WTC11 (cell line): ENCODE measurements at regions not wholly inside any gene's neighbourhood (a gene's known extent, or its start where the extent isn't known, plus 50 kb on each side); places are given as distances from the start of the nearest gene placed in this dataset.

Source experiments
- CREB1 ChIP-seq: sonication (generic); formaldehyde crosslinking; IDR thresholded peaks from 2 replicates; pipeline ENCODE4 v1.8.0; 2023; ENCODE audit warnings: mild to moderate bottlenecking, missing genetic modification reagents
- EMX1 ChIP-seq: fragments of 250-450 bp; sonication (Bioruptor Pico); IDR thresholded peaks from 2 replicates; pipeline ENCODE4 v1.8.0; 2021; ENCODE audit warnings: mild to moderate bottlenecking
- ETV6 ChIP-seq: sonication (generic); formaldehyde crosslinking; IDR thresholded peaks from 2 replicates; pipeline ENCODE4 v1.8.1; 2022; ENCODE audit warnings: mild to moderate bottlenecking, missing genetic modification reagents
- FOXK1 ChIP-seq: sonication (generic); formaldehyde crosslinking; IDR thresholded peaks from 2 replicates; pipeline ENCODE4 v1.8.0; 2022; ENCODE audit warnings: mild to moderate bottlenecking, moderate library complexity, missing genetic modification reagents
- FOXP1 ChIP-seq: sonication (generic); formaldehyde crosslinking; IDR thresholded peaks from 2 replicates; pipeline ENCODE4 v1.8.0; 2022; ENCODE audit warnings: missing genetic modification reagents, mild to moderate bottlenecking, moderate library complexity, borderline replicate concordance
- GABPB1 ChIP-seq: sonication (generic); formaldehyde crosslinking; IDR thresholded peaks from 2 replicates; pipeline ENCODE4 v1.8.1; 2023; ENCODE audit warnings: mild to moderate bottlenecking, missing genetic modification reagents
- JUN ChIP-seq: sonication (generic); formaldehyde crosslinking; IDR thresholded peaks from 2 replicates; pipeline ENCODE4 v1.8.0; 2023; ENCODE audit warnings: mild to moderate bottlenecking, missing genetic modification reagents
- TEAD4 ChIP-seq: sonication (generic); formaldehyde crosslinking; IDR thresholded peaks from 2 replicates; pipeline ENCODE4 v1.8.0; 2022; ENCODE audit warnings: mild to moderate bottlenecking, missing genetic modification reagents
- TF ChIP-seq, protein P1 (sequence below): fragments of 200-600 bp; IDR thresholded peaks from 2 replicates; pipeline ENCODE4 v1.8.0; 2022; ENCODE audit warnings: antibody characterized with exemption
- TF ChIP-seq, protein P2 (sequence below): sonication (generic); formaldehyde crosslinking; IDR thresholded peaks from 2 replicates; pipeline ENCODE4 v1.8.0; 2022; ENCODE audit warnings: missing genetic modification reagents
- TF ChIP-seq, protein P3 (sequence below): sonication (generic); formaldehyde crosslinking; IDR thresholded peaks from 2 replicates; pipeline ENCODE4 v1.8.0; 2022; ENCODE audit warnings: mild to moderate bottlenecking, missing genetic modification reagents
- TF ChIP-seq, protein P4 (sequence below): sonication (generic); formaldehyde crosslinking; IDR thresholded peaks from 2 replicates; pipeline ENCODE4 v1.8.1; 2023; ENCODE audit warnings: mild to moderate bottlenecking, missing genetic modification reagents, borderline replicate concordance
- TF ChIP-seq, protein P5 (sequence below): sonication (generic); formaldehyde crosslinking; IDR thresholded peaks from 2 replicates; pipeline ENCODE4 v1.8.1; 2022; ENCODE audit warnings: low read depth, mild to moderate bottlenecking, moderate library complexity, missing genetic modification reagents, borderline replicate concordance
- TF ChIP-seq, protein P6 (sequence below): sonication (generic); formaldehyde crosslinking; IDR thresholded peaks from 2 replicates; pipeline ENCODE4 v1.8.0; 2022; ENCODE audit warnings: mild to moderate bottlenecking, missing genetic modification reagents

DNA sequence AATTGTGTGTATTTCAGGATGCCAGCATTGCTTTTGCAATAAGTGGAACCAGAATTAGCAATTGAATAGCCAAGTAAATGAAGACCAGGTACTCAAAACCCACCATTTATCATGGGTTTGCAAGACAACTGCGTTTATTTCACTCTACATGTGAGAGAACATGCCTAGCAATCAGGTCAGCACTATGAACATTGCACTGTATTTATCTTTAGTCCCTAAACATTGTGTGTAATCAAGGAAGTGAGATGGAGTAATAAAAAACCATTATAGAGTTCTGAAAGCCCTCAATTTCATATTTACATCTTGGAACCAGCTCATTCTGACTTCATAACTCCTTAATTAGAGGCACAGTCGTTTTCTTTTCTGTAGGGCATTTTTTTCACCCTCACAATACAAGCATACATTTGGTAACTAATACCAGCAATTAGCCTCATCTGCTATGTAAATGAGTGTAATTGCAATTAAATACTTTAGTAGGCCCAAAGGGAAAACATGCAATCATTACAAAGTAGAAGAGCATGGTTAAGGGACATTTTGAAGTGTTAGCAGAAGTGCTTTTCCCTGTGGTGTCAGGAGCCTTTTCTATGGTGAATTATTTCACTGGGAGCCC, 153.1 kb upstream of the DPH6 start:
- TF ChIP-seq, protein P1, sequence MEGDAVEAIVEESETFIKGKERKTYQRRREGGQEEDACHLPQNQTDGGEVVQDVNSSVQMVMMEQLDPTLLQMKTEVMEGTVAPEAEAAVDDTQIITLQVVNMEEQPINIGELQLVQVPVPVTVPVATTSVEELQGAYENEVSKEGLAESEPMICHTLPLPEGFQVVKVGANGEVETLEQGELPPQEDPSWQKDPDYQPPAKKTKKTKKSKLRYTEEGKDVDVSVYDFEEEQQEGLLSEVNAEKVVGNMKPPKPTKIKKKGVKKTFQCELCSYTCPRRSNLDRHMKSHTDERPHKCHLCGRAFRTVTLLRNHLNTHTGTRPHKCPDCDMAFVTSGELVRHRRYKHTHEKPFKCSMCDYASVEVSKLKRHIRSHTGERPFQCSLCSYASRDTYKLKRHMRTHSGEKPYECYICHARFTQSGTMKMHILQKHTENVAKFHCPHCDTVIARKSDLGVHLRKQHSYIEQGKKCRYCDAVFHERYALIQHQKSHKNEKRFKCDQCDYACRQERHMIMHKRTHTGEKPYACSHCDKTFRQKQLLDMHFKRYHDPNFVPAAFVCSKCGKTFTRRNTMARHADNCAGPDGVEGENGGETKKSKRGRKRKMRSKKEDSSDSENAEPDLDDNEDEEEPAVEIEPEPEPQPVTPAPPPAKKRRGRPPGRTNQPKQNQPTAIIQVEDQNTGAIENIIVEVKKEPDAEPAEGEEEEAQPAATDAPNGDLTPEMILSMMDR, result no peak
- no peak for TF ChIP-seq ETV6 (CRISPR knock-in tag)
- TF ChIP-seq, protein P2, sequence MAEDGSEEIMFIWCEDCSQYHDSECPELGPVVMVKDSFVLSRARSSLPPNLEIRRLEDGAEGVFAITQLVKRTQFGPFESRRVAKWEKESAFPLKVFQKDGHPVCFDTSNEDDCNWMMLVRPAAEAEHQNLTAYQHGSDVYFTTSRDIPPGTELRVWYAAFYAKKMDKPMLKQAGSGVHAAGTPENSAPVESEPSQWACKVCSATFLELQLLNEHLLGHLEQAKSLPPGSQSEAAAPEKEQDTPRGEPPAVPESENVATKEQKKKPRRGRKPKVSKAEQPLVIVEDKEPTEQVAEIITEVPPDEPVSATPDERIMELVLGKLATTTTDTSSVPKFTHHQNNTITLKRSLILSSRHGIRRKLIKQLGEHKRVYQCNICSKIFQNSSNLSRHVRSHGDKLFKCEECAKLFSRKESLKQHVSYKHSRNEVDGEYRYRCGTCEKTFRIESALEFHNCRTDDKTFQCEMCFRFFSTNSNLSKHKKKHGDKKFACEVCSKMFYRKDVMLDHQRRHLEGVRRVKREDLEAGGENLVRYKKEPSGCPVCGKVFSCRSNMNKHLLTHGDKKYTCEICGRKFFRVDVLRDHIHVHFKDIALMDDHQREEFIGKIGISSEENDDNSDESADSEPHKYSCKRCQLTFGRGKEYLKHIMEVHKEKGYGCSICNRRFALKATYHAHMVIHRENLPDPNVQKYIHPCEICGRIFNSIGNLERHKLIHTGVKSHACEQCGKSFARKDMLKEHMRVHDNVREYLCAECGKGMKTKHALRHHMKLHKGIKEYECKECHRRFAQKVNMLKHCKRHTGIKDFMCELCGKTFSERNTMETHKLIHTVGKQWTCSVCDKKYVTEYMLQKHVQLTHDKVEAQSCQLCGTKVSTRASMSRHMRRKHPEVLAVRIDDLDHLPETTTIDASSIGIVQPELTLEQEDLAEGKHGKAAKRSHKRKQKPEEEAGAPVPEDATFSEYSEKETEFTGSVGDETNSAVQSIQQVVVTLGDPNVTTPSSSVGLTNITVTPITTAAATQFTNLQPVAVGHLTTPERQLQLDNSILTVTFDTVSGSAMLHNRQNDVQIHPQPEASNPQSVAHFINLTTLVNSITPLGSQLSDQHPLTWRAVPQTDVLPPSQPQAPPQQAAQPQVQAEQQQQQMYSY (CRISPR knock-in tag), result no peak
- TF ChIP-seq FOXK1 (CRISPR knock-in tag), result no peak
- no peak for TF ChIP-seq TEAD4 (CRISPR knock-in tag)
- TF ChIP-seq, protein P3, sequence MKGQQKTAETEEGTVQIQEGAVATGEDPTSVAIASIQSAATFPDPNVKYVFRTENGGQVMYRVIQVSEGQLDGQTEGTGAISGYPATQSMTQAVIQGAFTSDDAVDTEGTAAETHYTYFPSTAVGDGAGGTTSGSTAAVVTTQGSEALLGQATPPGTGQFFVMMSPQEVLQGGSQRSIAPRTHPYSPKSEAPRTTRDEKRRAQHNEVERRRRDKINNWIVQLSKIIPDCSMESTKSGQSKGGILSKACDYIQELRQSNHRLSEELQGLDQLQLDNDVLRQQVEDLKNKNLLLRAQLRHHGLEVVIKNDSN, result no peak
- TF ChIP-seq CREB1 (CRISPR knock-in tag), result no peak
- TF ChIP-seq, protein P4, sequence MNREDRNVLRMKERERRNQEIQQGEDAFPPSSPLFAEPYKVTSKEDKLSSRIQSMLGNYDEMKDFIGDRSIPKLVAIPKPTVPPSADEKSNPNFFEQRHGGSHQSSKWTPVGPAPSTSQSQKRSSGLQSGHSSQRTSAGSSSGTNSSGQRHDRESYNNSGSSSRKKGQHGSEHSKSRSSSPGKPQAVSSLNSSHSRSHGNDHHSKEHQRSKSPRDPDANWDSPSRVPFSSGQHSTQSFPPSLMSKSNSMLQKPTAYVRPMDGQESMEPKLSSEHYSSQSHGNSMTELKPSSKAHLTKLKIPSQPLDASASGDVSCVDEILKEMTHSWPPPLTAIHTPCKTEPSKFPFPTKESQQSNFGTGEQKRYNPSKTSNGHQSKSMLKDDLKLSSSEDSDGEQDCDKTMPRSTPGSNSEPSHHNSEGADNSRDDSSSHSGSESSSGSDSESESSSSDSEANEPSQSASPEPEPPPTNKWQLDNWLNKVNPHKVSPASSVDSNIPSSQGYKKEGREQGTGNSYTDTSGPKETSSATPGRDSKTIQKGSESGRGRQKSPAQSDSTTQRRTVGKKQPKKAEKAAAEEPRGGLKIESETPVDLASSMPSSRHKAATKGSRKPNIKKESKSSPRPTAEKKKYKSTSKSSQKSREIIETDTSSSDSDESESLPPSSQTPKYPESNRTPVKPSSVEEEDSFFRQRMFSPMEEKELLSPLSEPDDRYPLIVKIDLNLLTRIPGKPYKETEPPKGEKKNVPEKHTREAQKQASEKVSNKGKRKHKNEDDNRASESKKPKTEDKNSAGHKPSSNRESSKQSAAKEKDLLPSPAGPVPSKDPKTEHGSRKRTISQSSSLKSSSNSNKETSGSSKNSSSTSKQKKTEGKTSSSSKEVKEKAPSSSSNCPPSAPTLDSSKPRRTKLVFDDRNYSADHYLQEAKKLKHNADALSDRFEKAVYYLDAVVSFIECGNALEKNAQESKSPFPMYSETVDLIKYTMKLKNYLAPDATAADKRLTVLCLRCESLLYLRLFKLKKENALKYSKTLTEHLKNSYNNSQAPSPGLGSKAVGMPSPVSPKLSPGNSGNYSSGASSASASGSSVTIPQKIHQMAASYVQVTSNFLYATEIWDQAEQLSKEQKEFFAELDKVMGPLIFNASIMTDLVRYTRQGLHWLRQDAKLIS (CRISPR knock-in tag), result no peak
- TF ChIP-seq GABPB1, result no peak
- TF ChIP-seq, protein P5, sequence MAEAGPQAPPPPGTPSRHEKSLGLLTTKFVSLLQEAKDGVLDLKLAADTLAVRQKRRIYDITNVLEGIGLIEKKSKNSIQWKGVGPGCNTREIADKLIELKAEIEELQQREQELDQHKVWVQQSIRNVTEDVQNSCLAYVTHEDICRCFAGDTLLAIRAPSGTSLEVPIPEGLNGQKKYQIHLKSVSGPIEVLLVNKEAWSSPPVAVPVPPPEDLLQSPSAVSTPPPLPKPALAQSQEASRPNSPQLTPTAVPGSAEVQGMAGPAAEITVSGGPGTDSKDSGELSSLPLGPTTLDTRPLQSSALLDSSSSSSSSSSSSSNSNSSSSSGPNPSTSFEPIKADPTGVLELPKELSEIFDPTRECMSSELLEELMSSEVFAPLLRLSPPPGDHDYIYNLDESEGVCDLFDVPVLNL (CRISPR knock-in tag), result no peak
- no peak for TF ChIP-seq FOXP1 (CRISPR knock-in tag)
- TF ChIP-seq JUN (CRISPR knock-in tag), result no peak
- TF ChIP-seq, protein P6, sequence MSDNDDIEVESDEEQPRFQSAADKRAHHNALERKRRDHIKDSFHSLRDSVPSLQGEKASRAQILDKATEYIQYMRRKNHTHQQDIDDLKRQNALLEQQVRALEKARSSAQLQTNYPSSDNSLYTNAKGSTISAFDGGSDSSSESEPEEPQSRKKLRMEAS (CRISPR knock-in tag), result no peak
- no peak for TF ChIP-seq EMX1 (CRISPR knock-in tag)
